ENCODE measurements at regions not wholly inside any gene's neighbourhood (a gene's known extent, or its start where the extent isn't known, plus 50 kb on each side); places are given as distances from the start of the nearest gene placed in this dataset.

DNA sequence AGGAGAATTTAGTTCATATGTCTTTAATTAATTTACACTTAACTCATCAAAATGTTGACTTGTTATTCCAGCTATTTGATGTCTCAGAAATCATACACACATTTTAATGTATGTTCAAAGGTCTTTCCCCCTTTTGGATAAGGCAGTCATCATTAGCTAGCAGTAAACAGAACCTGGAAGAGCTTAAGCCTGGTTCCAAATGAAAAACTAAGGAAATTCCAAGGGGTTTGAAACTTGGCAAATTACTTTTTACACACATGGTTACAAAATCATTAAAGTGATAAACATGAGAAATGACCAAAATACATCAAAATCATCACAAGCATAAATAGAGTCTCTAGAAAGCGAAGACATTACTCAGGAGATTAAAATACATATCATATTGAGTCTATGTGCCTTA is 359.8 kb upstream of the ZNF608 start:
- H3K27me3 ChIP-seq (ENCODE audit: control insufficient read depth, insufficient read depth, low read length): no peaks in the 10 kb centered on the region
- no peak for DNase-seq (ENCODE audit: low read depth)
- TF ChIP-seq, protein P1, sequence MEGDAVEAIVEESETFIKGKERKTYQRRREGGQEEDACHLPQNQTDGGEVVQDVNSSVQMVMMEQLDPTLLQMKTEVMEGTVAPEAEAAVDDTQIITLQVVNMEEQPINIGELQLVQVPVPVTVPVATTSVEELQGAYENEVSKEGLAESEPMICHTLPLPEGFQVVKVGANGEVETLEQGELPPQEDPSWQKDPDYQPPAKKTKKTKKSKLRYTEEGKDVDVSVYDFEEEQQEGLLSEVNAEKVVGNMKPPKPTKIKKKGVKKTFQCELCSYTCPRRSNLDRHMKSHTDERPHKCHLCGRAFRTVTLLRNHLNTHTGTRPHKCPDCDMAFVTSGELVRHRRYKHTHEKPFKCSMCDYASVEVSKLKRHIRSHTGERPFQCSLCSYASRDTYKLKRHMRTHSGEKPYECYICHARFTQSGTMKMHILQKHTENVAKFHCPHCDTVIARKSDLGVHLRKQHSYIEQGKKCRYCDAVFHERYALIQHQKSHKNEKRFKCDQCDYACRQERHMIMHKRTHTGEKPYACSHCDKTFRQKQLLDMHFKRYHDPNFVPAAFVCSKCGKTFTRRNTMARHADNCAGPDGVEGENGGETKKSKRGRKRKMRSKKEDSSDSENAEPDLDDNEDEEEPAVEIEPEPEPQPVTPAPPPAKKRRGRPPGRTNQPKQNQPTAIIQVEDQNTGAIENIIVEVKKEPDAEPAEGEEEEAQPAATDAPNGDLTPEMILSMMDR (IDR thresholded peaks at IDR 0.05; ENCODE audit: insufficient read depth, low read length, poor library complexity, severe bottlenecking): no peak
- H3K4me3 ChIP-seq (ENCODE audit: low read depth, low read length): no peak overlapping the region
- no peaks in the 10 kb centered on the region for H3K36me3 ChIP-seq (ENCODE audit: control insufficient read depth, insufficient read depth, low read length)

DNA sequence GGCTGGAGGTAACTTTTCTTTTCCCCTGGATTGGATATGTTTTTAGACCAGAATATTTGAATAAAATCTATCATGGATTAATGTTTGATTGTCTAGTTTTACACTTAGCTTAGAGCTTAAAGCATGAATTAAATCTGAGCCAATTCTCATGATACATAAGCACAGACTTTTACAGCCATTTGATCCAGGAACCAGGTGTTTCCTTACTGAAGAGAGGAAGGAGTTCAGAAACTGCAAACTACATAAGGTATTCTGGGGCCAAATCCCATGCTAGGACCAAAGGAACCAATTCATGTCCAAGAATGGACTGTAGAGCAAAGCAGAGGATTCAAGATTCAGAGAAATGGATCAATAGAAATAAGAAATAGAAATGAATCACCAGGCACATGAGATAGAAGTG is 360.4 kb upstream of the ZNF608 start:
- TF ChIP-seq, protein P1 (IDR thresholded peaks at IDR 0.05; ENCODE audit: insufficient read depth, low read length, poor library complexity, severe bottlenecking): no peak
- no peak for DNase-seq (ENCODE audit: low read depth)
- no peaks in the 10 kb centered on the region for H3K27me3 ChIP-seq (ENCODE audit: control insufficient read depth, insufficient read depth, low read length)
- no peak overlapping the region for H3K4me3 ChIP-seq (ENCODE audit: low read depth, low read length)
- H3K36me3 ChIP-seq (ENCODE audit: control insufficient read depth, insufficient read depth, low read length): no peaks in the 10 kb centered on the region

DNA sequence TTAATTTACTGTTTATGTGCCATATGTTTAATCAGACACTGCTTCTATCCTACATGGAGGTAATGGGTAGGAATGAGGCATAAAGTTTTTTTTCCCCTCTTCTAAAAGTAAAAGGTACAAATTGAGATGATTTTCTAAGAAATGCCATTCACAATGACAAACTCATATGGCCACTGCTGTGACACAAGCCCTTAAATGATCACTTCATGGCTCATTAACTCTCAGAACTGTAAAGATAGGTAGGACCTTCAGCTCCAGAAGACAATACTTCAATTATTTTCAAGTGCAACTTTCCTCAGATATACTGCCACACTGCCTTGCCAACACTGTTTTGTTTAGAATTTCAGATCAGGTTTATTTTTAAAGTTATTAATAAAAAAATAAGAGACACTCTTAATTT is 362.9 kb upstream of the ZNF608 start:
- Histone ChIP-seq H3K27me3 (ENCODE audit: control insufficient read depth, insufficient read depth, low read length) (no peaks in the 10 kb centered on the region), H3K4me3 (ENCODE audit: low read depth, low read length) (no peak overlapping the region)
- TF ChIP-seq, protein P1 (IDR thresholded peaks at IDR 0.05; ENCODE audit: insufficient read depth, low read length, poor library complexity, severe bottlenecking): no peak

DNA sequence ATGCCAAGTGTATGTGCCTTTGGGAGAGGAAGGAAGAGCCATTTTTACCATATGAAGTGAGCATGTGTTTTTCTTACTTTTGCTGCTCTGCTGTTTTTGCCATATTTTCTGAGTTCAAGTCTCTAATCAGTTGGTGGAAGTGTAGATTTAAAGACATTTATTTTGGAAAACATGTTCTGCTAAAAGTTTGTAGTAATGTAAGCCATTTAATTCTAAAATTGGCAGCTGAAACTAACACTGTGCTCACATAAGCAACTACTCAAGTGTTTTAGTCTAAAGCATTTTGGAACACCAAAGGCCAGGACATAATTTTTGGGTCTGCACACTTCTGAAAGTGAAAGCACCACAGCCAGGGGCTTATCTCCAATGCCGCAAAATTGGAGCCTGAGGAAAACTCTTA is 363.4 kb upstream of the ZNF608 start:
- TF ChIP-seq, protein P1 (IDR thresholded peaks at IDR 0.05; ENCODE audit: insufficient read depth, low read length, poor library complexity, severe bottlenecking): no peak
- Histone ChIP-seq H3K36me3 (ENCODE audit: control insufficient read depth, insufficient read depth, low read length) (no peaks in the 10 kb centered on the region), H3K4me3 (ENCODE audit: low read depth, low read length) (no peak overlapping the region), H3K27me3 (ENCODE audit: control insufficient read depth, insufficient read depth, low read length) (no peaks in the 10 kb centered on the region)
- no peak for DNase-seq (ENCODE audit: low read depth)

More for the DNA sequence above, 362.9 kb upstream of the ZNF608 start:
- no peak for DNase-seq (ENCODE audit: low read depth)
- H3K36me3 ChIP-seq (ENCODE audit: control insufficient read depth, insufficient read depth, low read length): no peaks in the 10 kb centered on the region

DNA sequence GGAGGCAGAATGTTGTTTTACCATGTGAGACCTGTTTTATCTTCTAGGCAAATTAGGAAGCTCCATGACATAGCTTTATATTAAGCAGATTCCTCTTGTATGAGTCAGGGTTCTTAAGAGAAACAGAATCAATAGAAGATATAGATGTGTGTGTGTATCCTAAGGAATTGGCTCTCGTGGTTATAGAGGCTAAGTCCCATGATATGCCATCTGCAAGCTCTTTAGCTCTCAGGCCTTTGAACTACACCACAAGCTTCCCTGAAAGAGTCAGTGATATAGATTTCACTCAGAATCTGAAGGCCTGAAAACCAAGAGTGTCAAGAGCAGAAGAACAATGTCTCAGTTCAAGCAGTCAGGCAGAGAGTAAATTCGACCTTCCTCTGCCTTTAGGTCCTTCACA is 365.8 kb upstream of the ZNF608 start:
- no peaks in the 10 kb centered on the region for H3K36me3 ChIP-seq (ENCODE audit: control insufficient read depth, insufficient read depth, low read length)
- DNase-seq (ENCODE audit: low read depth): no peak
- H3K4me3 ChIP-seq (ENCODE audit: low read depth, low read length): no peak overlapping the region
- H3K27me3 ChIP-seq (ENCODE audit: control insufficient read depth, insufficient read depth, low read length): no peaks in the 10 kb centered on the region
- TF ChIP-seq, protein P1 (IDR thresholded peaks at IDR 0.05; ENCODE audit: insufficient read depth, low read length, poor library complexity, severe bottlenecking): no peak

DNA sequence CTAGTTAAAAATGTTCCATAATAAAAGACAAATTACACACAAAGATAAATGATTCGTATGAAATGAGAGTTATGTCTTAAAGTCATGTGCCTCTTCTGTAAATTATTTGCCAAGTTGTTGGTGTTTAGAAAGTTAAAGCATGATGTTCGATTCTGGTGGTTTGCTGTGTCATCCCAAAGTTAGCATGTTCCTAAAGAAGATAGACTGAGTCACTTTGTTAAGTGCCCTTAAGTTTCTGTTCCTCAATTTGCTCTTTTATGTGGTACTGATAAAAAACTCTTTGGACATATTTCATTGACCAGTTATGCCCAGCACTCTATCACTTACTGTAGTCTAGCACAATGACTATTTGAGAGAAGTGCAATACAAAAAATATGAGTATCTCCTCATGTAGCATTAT is 366.9 kb upstream of the ZNF608 start:
- Histone ChIP-seq H3K4me3 (ENCODE audit: low read depth, low read length) (no peak overlapping the region), H3K27me3 (ENCODE audit: control insufficient read depth, insufficient read depth, low read length) (no peaks in the 10 kb centered on the region), H3K36me3 (ENCODE audit: control insufficient read depth, insufficient read depth, low read length) (no peaks in the 10 kb centered on the region)
- TF ChIP-seq, protein P1 (IDR thresholded peaks at IDR 0.05; ENCODE audit: insufficient read depth, low read length, poor library complexity, severe bottlenecking): no peak
- no peak for DNase-seq (ENCODE audit: low read depth)

Data from kidney epithelial cell (primary cell).